B cell (primary cell): ENCODE measurements at regions not wholly inside any gene's neighbourhood (a gene's known extent, or its start where the extent isn't known, plus 50 kb on each side); places are given as distances from the start of the nearest gene placed in this dataset.

Experiments
- ATAC-seq: fragments of 200-7000 bp; cut with Tn5 transposase; one replicate; pipeline ENCODE4 v1.10.0; 2021; ENCODE audit warnings: low read depth, mild to moderate bottlenecking, moderate number of reproducible peaks, moderate library complexity
- CTCF ChIA-PET: fragments of 350-600 bp; sonication (Branson Sonifier 250); formaldehyde crosslinking; loops from one replicate; lab custom pipeline; 2021; ENCODE audit warnings: antibody characterized with exemption, inconsistent platforms; lab: Charles Lee
- POLR2A ChIA-PET: fragments of 350-600 bp; sonication (Branson Sonifier 250); formaldehyde crosslinking; loops from one replicate; lab custom pipeline; 2021; ENCODE audit warnings: antibody characterized with exemption; lab: Charles Lee
- DNase-seq: peaks from one replicate; pipeline ENCODE4 v3.0.0; 2013
- H2AFZ ChIP-seq: 2 replicates; pipeline ENCODE4 v1.6.1; 2012; ENCODE audit warnings: mild to moderate bottlenecking, low read depth, low read length; ENCODE audit not compliant: insufficient read depth, poor library complexity, severe bottlenecking
- H3K27ac ChIP-seq, 2 donors: 1 replicate in 1 of 2; 2 replicates in 1 of 2; pipeline ENCODE4 v1.5.1; 2012 to 2013; ENCODE audit warnings: low read length in 2 of 2, mild to moderate bottlenecking in 2 of 2, moderate library complexity in 1 of 2
- H3K27me3 ChIP-seq, 4 experiments: fragments of 200-600 bp in 1 of 4; sonication (generic) in 1 of 4; replicated peaks in 1 of 4; 1 replicate in 2 of 4; 2 replicates in 2 of 4; pipeline versions ENCODE4 v1.6.1 to v1.7.0; 2013 to 2016; ENCODE audit warnings: low read length in 3 of 4, mild to moderate bottlenecking in 2 of 4, mixed read lengths in 1 of 4, moderate library complexity in 1 of 4; ENCODE audit not compliant: insufficient read depth in 4 of 4, control insufficient read depth in 3 of 4; ENCODE audit errors: control extremely low read depth in 1 of 4
- H3K36me3 ChIP-seq, 2 experiments: replicated peaks in 1 of 2; 1 replicate in 1 of 2; 2 replicates in 1 of 2; pipeline versions ENCODE4 v1.6.1 to v1.7.1; 2013; ENCODE audit warnings: low read length in 1 of 2; ENCODE audit not compliant: insufficient read depth in 2 of 2, control insufficient read depth in 1 of 2; ENCODE audit errors: control extremely low read depth in 1 of 2, extremely low read depth in 1 of 2
- H3K4me1 ChIP-seq, 2 donors: fragments of 200-600 bp in 1 of 2; sonication (generic) in 1 of 2; 1 replicate in 1 of 2; 2 replicates in 1 of 2; pipeline versions ENCODE4 v1.5.1 to v1.6.1; 2013 to 2017; ENCODE audit warnings: low read length in 2 of 2; ENCODE audit not compliant: control insufficient read depth in 2 of 2, insufficient read depth in 2 of 2
- H3K4me2 ChIP-seq: replicated peaks from 2 replicates; pipeline ENCODE3; 2012; ENCODE audit warnings: mild to moderate bottlenecking, low read depth, low read length; ENCODE audit not compliant: poor library complexity, severe bottlenecking
- H3K4me3 ChIP-seq, 5 experiments: fragments of 200-600 bp in 1 of 5; sonication (generic) in 1 of 5; 1 replicate in 3 of 5; 2 replicates in 2 of 5; pipeline versions ENCODE4 v1.5.1 to v1.7.0; 2011 to 2016; ENCODE audit warnings: low read length in 4 of 5, mild to moderate bottlenecking in 4 of 5, low read depth in 2 of 5, control low read depth in 1 of 5, moderate library complexity in 1 of 5; ENCODE audit not compliant: insufficient read depth in 1 of 5; ENCODE audit errors: control extremely low read depth in 1 of 5, extremely low read depth in 1 of 5
- H3K79me2 ChIP-seq: fragments of 200-600 bp; sonication (generic); one replicate; pipeline ENCODE4 v1.6.0; 2016; ENCODE audit warnings: low read length; ENCODE audit not compliant: control insufficient read depth, insufficient read depth
- H3K9ac ChIP-seq: fragments of 200-600 bp; sonication (generic); 2 replicates; pipeline ENCODE4 v1.6.1; 2017; ENCODE audit warnings: mild to moderate bottlenecking, low read length, moderate library complexity
- H3K9me3 ChIP-seq, 3 donors: one replicate each; pipeline versions ENCODE4 v1.6.1 to v1.7.1; 2013; ENCODE audit warnings: low read length in 2 of 3; ENCODE audit not compliant: control insufficient read depth in 2 of 3, insufficient read depth in 1 of 3; ENCODE audit errors: control extremely low read depth in 1 of 3
- H4K20me1 ChIP-seq: 2 replicates; pipeline ENCODE4 v1.6.0; 2012; ENCODE audit warnings: mild to moderate bottlenecking, low read length; ENCODE audit not compliant: insufficient read depth, control insufficient read depth, poor library complexity, severe bottlenecking
- H3K27ac Mint-ChIP-seq: one replicate; pipeline ENCODE4 v1.8.0; 2021; ENCODE audit warnings: mixed read lengths
- H3K27me3 Mint-ChIP-seq: one replicate; pipeline ENCODE4 v1.8.0; 2021; ENCODE audit warnings: mixed read lengths
- H3K4me1 Mint-ChIP-seq: one replicate; pipeline ENCODE4 v1.8.0; 2021; ENCODE audit warnings: mixed read lengths
- H3K4me3 Mint-ChIP-seq: one replicate; pipeline ENCODE4 v1.8.0; 2021; ENCODE audit warnings: mixed read lengths
- H3K9me3 Mint-ChIP-seq: one replicate; pipeline ENCODE4 v1.8.0; 2022; ENCODE audit warnings: mixed read lengths; ENCODE audit not compliant: insufficient read depth
- CTCF ChIP-seq: fragments of 200-600 bp; IDR thresholded peaks from one replicate; pipeline ENCODE4 v1.8.0; 2022; ENCODE audit warnings: antibody characterized with exemption, mild to moderate bottlenecking
- EZH2 ChIP-seq: IDR thresholded peaks from 2 replicates; pipeline ENCODE4 v1.6.1; 2012; ENCODE audit warnings: borderline replicate concordance, low read depth, mild to moderate bottlenecking, moderate library complexity, low read length; ENCODE audit not compliant: insufficient read depth, poor library complexity, severe bottlenecking
- WGBS: methylation state at CpG from one replicate; pipeline ENCODE4 v1.1.5; 2013; ENCODE audit warnings: missing lambda C conversion rate; ENCODE audit not compliant: insufficient coverage; 5-methylcytosine and 5-hydroxymethylcytosine counted together
- intact Hi-C: fragments of 100-400 bp; cut with micrococcal nuclease; formaldehyde crosslinking; loops from one replicate; pipeline ENCODE4 v1.10.0; 2022

- no peaks in the 10 kb centered on the region for H3K27me3 ChIP-seq
- H3K36me3 ChIP-seq = no peaks in the 10 kb centered on the region
- no peak overlapping the region for H3K4me3 ChIP-seq
- H3K27me3 Mint-ChIP-seq = no peaks in the 10 kb centered on the region
- no peaks in the 10 kb centered on the region for H3K4me1 Mint-ChIP-seq
- no peaks in the 10 kb centered on the region for H3K79me2 ChIP-seq
- TF ChIP-seq CTCF = no peak
- no peak for TF ChIP-seq EZH2
- POLR2A ChIA-PET = no interaction called here
- intact Hi-C loops = no loop called here
- H4K20me1 ChIP-seq = no peaks in the 10 kb centered on the region
- H3K4me3 Mint-ChIP-seq = no peak overlapping the region
- no CpG with 5 or more reads among the region's 2 CpGs for WGBS
- H3K27ac Mint-ChIP-seq = no peak overlapping the region
- no peaks in the 10 kb centered on the region for H3K4me1 ChIP-seq
- ATAC-seq = no peak
- peaks cover 0 to 5% (median 0%) of the 10 kb centered on the region in 3 donors for H3K9me3 ChIP-seq
- no peak overlapping the region for H2AFZ ChIP-seq
- CTCF ChIA-PET = no interaction called here
- no peak for DNase-seq
- H3K9ac ChIP-seq = no peak overlapping the region
- no peak overlapping the region for H3K4me2 ChIP-seq
- peaks cover 5% of the 10 kb centered on the region for H3K9me3 Mint-ChIP-seq
- no peak overlapping the region for H3K27ac ChIP-seq
Measured at GRCh38 chr14:87437158-87437557, 555.8 kb downstream of the GALC start.

GRCh38 chr14:87434680-87435079 is 558.3 kb downstream of the GALC start:
- no peak for ATAC-seq

More at GRCh38 chr14:87434680-87435079, 558.3 kb downstream of the GALC start:
- H2AFZ ChIP-seq = no peak overlapping the region
- no peaks in the 10 kb centered on the region for H3K4me1 ChIP-seq
- intact Hi-C loops = no loop called here
- WGBS = no CpG with 5 or more reads among the region's 1 CpG
- no peaks in the 10 kb centered on the region for H3K27me3 ChIP-seq
- no peaks in the 10 kb centered on the region for H3K4me1 Mint-ChIP-seq
- no peak for TF ChIP-seq CTCF
- TF ChIP-seq EZH2 = no peak
- H4K20me1 ChIP-seq = no peaks in the 10 kb centered on the region
- H3K4me2 ChIP-seq = no peak overlapping the region
- no peak overlapping the region for H3K9ac ChIP-seq
- no peaks in the 10 kb centered on the region for H3K79me2 ChIP-seq
- H3K4me3 ChIP-seq = no peak overlapping the region
- no peak for DNase-seq
- no peak overlapping the region for H3K27ac Mint-ChIP-seq
- peaks cover 0 to 5% (median 5%) of the 10 kb centered on the region in 3 donors for H3K9me3 ChIP-seq
- no peak overlapping the region for H3K4me3 Mint-ChIP-seq
- H3K36me3 ChIP-seq = no peaks in the 10 kb centered on the region
- H3K27me3 Mint-ChIP-seq = no peaks in the 10 kb centered on the region
- ChIA-PET POLR2A (no interaction called here), CTCF (no interaction called here)
- H3K9me3 Mint-ChIP-seq = peaks cover 5% of the 10 kb centered on the region
- no peak overlapping the region for H3K27ac ChIP-seq
